OCI-LY1 (cell line): ENCODE measurements at regions not wholly inside any gene's neighbourhood (a gene's known extent, or its start where the extent isn't known, plus 50 kb on each side); places are given as distances from the start of the nearest gene placed in this dataset.

Experiments used
- CTCF ChIP-seq: fragments of 200-600 bp; sonication (generic), shearing (Covaris generic); IDR thresholded peaks from 2 replicates; pipeline ENCODE4 v1.5.1; 2017; ENCODE audit warnings: mild to moderate bottlenecking, antibody characterized with exemption, low read length, moderate library complexity, mixed read lengths
- EZH2 ChIP-seq: fragments of 200-600 bp; sonication (generic), shearing (Covaris generic); IDR thresholded peaks from 2 replicates; pipeline ENCODE4 v1.8.0; 2017; ENCODE audit warnings: borderline replicate concordance, mixed run types, mild to moderate bottlenecking, antibody characterized with exemption, low read length, moderate library complexity, mixed read lengths

- TF ChIP-seq CTCF (no peak), EZH2 (no peak)
Measured at GRCh38 chrX:139360356-139360755, 170.2 kb upstream of the F9 start.
